Stimulated activated CD8-positive, alpha-beta memory T cell treated with anti-CD3 and anti-CD28 coated beads, Interleukin-12 subunit alpha, Interleukin-12 subunit beta, amount 100 ng/mL, for 24 hours (primary cell): ENCODE measurements at regions not wholly inside any gene's neighbourhood (a gene's known extent, or its start where the extent isn't known, plus 50 kb on each side); places are given as distances from the start of the nearest gene placed in this dataset.

Experiments
- DNase-seq: peaks from one replicate; pipeline ENCODE4 v3.0.0-alpha.2; 2020; ENCODE audit errors: extremely low read depth

GRCh38 chr16:5551909-5552308, 454.3 kb upstream of the EEF2KMT start:
- DNase-seq: no peak

GRCh38 chr16:5549802-5550201, 452.2 kb upstream of the EEF2KMT start:
- no peak for DNase-seq

GRCh38 chr16:5541356-5541755, 443.8 kb upstream of the EEF2KMT start:
- DNase-seq: no peak

DNA sequence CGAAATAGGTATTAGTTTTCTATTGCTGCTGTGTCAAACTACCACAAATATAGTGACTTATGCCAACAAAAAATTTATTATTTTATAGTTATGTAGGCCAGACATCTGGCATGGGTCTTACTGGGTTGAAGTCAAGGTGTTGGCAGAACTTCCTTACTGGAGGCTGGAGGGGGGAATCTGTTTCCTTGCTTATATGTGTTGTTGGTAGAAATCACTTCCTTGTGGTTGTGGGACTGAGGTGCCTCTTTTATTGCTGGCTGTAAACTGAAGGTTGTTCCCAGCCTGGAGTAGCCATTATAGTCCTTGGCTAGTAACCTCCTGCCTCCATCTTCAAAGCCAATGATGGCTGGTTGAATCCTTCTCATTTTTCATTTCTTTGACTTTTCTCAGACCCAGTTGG, 439.8 kb upstream of the EEF2KMT start:
- no peak for DNase-seq

DNA sequence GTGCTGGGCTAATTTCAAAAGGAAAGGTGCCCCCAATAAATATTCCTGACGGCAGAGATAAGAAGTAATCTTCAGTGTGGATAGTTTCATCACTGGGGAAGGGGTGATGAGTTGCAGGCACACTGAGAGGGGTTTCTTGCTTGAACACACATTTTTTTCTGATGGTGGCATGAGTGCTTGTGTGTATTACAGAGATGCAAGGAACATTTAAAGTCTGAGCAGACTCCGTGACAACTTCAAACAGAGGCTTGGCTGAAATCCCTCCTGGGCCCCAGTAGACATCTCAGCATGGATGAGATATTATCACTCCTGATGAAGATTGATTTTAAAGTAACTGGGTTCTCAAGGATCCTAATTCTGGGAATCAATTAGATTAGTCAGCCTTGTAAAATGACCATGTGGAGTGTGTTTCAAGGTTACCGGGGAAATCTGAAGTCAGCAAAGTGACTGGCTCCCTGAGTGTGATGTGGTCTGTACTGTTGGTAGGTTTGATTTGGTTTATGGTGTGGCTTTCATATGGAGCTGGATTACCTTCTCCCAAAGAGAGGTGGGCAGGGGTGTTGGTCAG, 435.8 kb upstream of the EEF2KMT start:
- DNase-seq: no peak

DNA sequence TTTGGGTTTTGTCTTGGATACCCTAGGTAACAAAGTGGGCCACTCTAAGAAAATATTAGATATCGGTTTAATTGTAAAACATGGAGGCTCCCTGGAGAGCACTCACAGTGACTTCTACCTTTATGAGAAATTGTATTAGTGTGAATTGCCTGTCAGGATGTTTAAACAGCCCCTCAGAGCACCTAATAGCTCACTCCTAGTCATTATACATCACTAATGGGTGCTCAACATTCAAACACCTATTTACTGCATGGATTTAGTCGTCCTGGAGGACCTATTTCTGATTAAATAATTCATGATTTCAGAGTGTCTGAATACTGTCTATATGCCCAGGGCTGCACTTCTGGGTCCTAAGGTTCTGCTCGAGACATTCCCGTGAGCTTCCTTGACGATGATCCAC, 430.2 kb upstream of the EEF2KMT start:
- no peak for DNase-seq

GRCh38 chr16:5526826-5527225, 429.2 kb upstream of the EEF2KMT start:
- no peak for DNase-seq

- no peak for DNase-seq
Observed at GRCh38 chr16:5523829-5524228, 426.2 kb upstream of the EEF2KMT start.

- no peak for DNase-seq
Observed at GRCh38 chr16:5516115-5516514, 418.5 kb upstream of the EEF2KMT start.

DNA sequence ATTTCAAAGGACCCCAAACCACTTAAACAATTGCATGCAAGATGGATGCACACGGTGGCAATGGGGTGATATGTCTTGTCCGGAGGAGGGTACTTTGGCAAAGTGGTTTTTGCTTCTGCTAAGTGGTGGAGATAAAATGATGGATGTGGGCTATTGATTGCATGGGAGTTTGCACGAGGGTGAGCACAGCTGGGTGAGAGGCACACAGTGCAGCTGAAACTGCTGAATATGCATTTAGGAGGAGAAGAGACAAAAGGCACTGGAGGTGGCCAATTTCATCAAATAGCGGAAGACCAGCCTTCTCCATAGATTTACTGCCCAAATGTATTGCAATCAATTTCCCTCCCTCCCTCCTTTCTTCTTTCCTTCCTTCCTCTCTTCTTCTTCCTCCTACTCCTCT, 414.4 kb upstream of the EEF2KMT start:
- DNase-seq: no peak

- DNase-seq: no peak
Observed at GRCh38 chr16:5510819-5511370, 413.3 kb upstream of the EEF2KMT start.

DNA sequence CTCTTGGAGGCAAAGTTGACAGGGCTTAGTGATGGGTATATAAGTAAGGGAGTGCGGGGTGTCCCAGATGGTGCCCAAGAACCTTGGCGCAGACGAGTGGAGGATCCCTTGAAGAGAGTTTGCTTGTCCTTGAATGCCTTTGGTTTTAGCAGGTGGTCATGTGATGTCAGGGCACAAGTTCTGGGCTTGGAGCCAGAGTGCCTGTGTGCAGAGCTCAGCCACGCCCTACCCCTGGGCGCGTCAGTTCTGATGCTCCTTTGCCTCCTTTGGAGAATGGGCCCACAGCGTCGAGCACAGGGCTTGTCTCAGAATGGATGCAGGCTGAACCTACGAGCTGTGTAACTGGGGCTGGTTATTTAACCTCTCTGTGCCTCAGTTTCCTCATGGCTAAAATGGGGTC, 412.2 kb upstream of the EEF2KMT start:
- DNase-seq: no peak

DNA sequence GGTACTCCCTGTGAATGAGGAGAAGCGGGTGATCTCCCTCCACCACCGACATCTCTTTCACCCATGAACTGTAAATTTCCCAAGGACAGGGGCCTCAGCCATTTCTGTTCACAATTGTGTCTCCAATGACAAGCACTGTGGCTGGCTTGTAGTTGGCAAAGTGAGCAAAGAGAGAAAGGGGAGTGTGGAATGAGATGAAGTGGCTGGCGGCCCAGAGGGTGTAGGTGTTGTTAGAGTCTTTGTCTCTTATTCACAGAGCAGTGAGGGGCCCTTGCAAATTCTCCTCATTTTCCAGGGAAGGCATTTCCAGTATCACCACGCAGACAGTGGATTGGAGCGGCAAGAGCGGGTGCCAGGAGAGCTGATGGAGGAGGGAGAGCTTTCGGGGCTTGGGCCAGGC, 411.7 kb upstream of the EEF2KMT start:
- DNase-seq: no peak

GRCh38 chr16:5508371-5508770, 410.8 kb upstream of the EEF2KMT start:
- DNase-seq: no peak

DNA sequence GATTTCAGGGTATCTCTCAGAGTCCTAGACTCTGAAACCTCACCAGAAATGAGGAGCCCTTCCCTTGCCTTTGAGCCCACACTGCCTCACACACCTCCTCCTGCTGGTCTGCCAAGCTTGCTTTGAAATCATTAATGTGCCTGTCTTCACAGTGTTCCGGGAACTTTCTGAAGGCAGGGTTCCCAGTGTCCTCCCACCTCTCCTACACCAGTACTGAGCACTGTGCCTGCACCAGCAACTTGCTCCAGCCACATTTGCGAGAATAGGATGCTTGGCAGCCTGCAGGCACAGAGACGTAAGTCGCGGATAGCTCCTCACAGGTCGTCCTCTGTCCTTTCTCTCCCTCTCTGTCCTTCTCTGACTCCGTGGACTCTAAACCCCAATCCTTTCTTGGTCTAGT, 408.4 kb upstream of the EEF2KMT start:
- no peak for DNase-seq

GRCh38 chr16:5505091-5505887, 407.7 kb upstream of the EEF2KMT start:
- no peak for DNase-seq

- no peak for DNase-seq
Observed at GRCh38 chr16:5504064-5504781, 406.6 kb upstream of the EEF2KMT start.

- no peak for DNase-seq
Observed at GRCh38 chr16:5502944-5503343, 405.3 kb upstream of the EEF2KMT start.

GRCh38 chr16:5502467-5502869, 404.9 kb upstream of the EEF2KMT start:
- no peak for DNase-seq

DNA sequence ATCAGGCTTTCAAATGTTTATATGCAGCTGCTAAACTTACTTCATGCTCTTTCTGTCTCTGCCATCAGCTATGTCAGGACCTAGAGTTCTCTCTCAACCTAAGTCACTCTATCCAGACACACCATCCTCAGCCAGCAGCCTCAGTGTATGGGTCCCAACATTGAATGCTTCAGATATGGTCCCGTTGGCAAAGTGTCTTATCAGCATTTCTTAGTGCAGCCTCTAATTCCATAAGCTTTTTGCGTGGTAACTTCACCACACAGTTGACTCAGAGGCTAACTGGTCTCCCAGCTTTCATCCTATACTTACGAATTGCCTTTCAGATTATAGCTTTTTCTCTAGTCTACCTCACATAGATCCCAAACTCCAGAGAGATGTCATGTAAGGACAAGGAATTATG, 402.9 kb upstream of the EEF2KMT start:
- no peak for DNase-seq

- no peak for DNase-seq
Observed at GRCh38 chr16:5498562-5498961, 401.0 kb upstream of the EEF2KMT start.

DNA sequence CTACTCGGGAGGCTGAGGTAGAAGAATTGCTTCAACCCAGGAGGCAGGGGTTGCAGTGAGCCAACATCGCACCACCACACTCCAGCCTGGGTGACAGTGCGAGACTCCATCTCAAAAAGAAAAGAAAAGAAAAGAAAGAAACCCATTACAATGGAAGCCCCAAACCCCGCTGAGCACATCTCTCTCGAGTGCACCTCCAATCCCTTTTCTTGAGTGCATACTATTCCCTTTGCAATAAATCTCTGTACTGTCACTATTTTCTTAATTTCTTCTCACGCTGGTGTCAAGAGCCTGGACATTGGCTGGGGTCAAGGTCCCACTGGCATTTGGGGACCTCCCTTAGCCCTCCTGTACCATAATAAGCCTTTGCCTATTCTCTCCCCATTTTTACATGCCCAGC, 398.4 kb upstream of the EEF2KMT start:
- DNase-seq: no peak

GRCh38 chr16:5490499-5490898, 392.9 kb upstream of the EEF2KMT start:
- DNase-seq: no peak
